BE2C (cell line): ENCODE measurements at regions not wholly inside any gene's neighbourhood (a gene's known extent, or its start where the extent isn't known, plus 50 kb on each side); places are given as distances from the start of the nearest gene placed in this dataset.

Experiments used
- DNase-seq: peaks from one replicate; pipeline ENCODE4 v3.0.0-alpha.2; 2020
- H3K27me3 ChIP-seq: fragments of 250-450 bp; sonication (Bioruptor Pico); 2 replicates; pipeline ENCODE4 v1.5.1; 2020; ENCODE audit warnings: mild to moderate bottlenecking
- H3K36me3 ChIP-seq: fragments of 250-450 bp; sonication (Bioruptor Pico); 2 replicates; pipeline ENCODE4 v1.5.1; 2020; ENCODE audit warnings: mild to moderate bottlenecking
- H3K4me1 ChIP-seq: fragments of 250-450 bp; sonication (Bioruptor Pico); 2 replicates; pipeline ENCODE4 v1.5.1; 2020
- H3K4me3 ChIP-seq: 2 replicates; pipeline ENCODE4 v1.5.1; 2011; ENCODE audit warnings: low read depth, low read length
- H3K9me3 ChIP-seq: fragments of 250-450 bp; sonication (Bioruptor Pico); 2 replicates; pipeline ENCODE4 v1.5.1; 2020
- CTCF ChIP-seq: IDR thresholded peaks from 2 replicates; pipeline ENCODE4 v1.5.1; 2012; ENCODE audit warnings: mild to moderate bottlenecking, low read depth, low read length

- H3K36me3 ChIP-seq: no peaks in the 10 kb centered on the region
- H3K27me3 ChIP-seq: no peaks in the 10 kb centered on the region
- DNase-seq: no peak
- no peak overlapping the region for H3K4me3 ChIP-seq
- peaks cover 4% of the 10 kb centered on the region; the same call in 1 of the 2 replicates for H3K4me1 ChIP-seq
- peaks cover 5% of the 10 kb centered on the region for H3K9me3 ChIP-seq
- no peak for TF ChIP-seq CTCF
Measured at GRCh38 chr5:104187656-104188055, 625.1 kb upstream of the NUDT12 start.

- peaks cover 4% of the 10 kb centered on the region; the same call in 1 of the 2 replicates for H3K4me1 ChIP-seq
Measured at GRCh38 chr5:104186510-104186909, 623.9 kb upstream of the NUDT12 start.

DNA sequence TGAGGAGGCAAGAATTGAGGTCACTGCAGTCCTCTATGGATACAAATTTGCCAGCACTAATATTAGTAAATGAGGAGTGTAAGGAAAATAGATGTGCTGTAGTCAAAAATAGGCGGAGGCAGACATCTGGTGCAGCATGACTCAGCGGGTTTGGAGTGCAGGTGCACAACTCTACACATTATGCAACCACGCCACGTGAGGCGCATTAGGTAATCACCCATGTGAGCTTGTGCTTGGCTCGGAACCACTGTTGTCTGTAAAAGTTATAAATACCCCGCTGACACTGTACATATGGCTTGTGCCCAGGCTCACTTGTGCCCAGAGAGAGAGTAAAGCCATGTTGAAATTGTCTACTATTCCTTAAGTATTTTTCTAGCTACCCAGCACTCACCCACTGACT, 623.5 kb upstream of the NUDT12 start:
- Histone ChIP-seq H3K36me3 (no peaks in the 10 kb centered on the region), H3K4me3 (no peak overlapping the region), H3K27me3 (no peaks in the 10 kb centered on the region), H3K4me1 (peaks cover 4% of the 10 kb centered on the region; the same call in 1 of the 2 replicates), H3K9me3 (peaks cover 5% of the 10 kb centered on the region)
- no peak for TF ChIP-seq CTCF
- no peak for DNase-seq

More at GRCh38 chr5:104186510-104186909, 623.9 kb upstream of the NUDT12 start:
- DNase-seq: no peak
- H3K4me3 ChIP-seq: no peak overlapping the region
- no peaks in the 10 kb centered on the region for H3K36me3 ChIP-seq
- peaks cover 5% of the 10 kb centered on the region for H3K9me3 ChIP-seq
- no peaks in the 10 kb centered on the region for H3K27me3 ChIP-seq
- no peak for TF ChIP-seq CTCF

- TF ChIP-seq CTCF: no peak
- Histone ChIP-seq H3K27me3 (no peaks in the 10 kb centered on the region), H3K36me3 (no peaks in the 10 kb centered on the region)
Measured at GRCh38 chr5:104184264-104184663, 621.7 kb upstream of the NUDT12 start.

GRCh38 chr5:104178829-104179456, 616.4 kb upstream of the NUDT12 start:
- Histone ChIP-seq H3K27me3 (no peaks in the 10 kb centered on the region), H3K9me3 (no peaks in the 10 kb centered on the region), H3K4me1 (peaks cover 5% of the 10 kb centered on the region; the same call in 1 of the 2 replicates), H3K4me3 (no peak overlapping the region), H3K36me3 (no peaks in the 10 kb centered on the region)
- TF ChIP-seq CTCF: peak; percentile 77
- peak; percentile 80 for DNase-seq

More at GRCh38 chr5:104184264-104184663, 621.7 kb upstream of the NUDT12 start:
- no peak for DNase-seq
- no peak overlapping the region for H3K4me3 ChIP-seq
- no peaks in the 10 kb centered on the region for H3K4me1 ChIP-seq
- H3K9me3 ChIP-seq: peaks cover 5% of the 10 kb centered on the region

- TF ChIP-seq CTCF: no peak
- no peaks in the 10 kb centered on the region for H3K9me3 ChIP-seq
- H3K27me3 ChIP-seq: no peaks in the 10 kb centered on the region
Measured at GRCh38 chr5:104178066-104178465, 615.5 kb upstream of the NUDT12 start.

More at GRCh38 chr5:104178066-104178465, 615.5 kb upstream of the NUDT12 start:
- H3K4me3 ChIP-seq: no peak overlapping the region
- no peak for DNase-seq
- H3K4me1 ChIP-seq: peaks cover 12% of the 10 kb centered on the region
- H3K36me3 ChIP-seq: no peaks in the 10 kb centered on the region
